D721Med (cell line): ENCODE measurements at regions not wholly inside any gene's neighbourhood (a gene's known extent, or its start where the extent isn't known, plus 50 kb on each side); places are given as distances from the start of the nearest gene placed in this dataset.

Experiments used
- DNase-seq: peaks from one replicate; pipeline ENCODE4 v3.0.0; 2011; ENCODE audit warnings: low spot score; ENCODE audit not compliant: insufficient read length
- FAIRE-seq: peaks from 2 replicates; lab custom pipeline; 2011; peaks lifted over from hg19 to GRCh38; lab: Jason Lieb, UNC
- TF ChIP-seq, protein P1 (sequence below): IDR thresholded peaks from 2 replicates; pipeline ENCODE4 v1.5.1; 2012; ENCODE audit warnings: mild to moderate bottlenecking, control low read depth; ENCODE audit not compliant: insufficient read depth; ENCODE audit errors: missing control alignments

DNA sequence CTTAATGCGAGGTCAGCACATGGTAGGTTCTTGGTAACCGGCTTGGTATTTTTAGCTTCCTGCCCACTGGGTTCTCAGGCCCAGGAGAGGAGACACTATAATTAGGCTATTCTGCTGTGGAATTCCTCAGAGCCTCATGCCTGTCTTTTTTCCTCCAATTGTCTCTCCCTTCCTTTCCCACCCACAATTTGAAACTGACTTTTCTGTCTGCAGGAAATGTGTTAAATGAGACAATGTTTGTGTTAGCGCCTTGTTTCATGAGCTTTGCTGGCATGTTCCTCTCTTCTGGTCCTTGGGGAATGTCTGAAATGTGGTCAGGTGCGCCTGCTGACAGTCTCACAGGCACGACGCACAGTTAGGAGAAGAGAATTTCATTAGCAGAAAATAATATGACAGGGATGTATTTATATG lies 223.6 kb upstream of the CTNNB1 start:
- DNase-seq (no peak), FAIRE-seq (no peak)
- TF ChIP-seq, protein P1, sequence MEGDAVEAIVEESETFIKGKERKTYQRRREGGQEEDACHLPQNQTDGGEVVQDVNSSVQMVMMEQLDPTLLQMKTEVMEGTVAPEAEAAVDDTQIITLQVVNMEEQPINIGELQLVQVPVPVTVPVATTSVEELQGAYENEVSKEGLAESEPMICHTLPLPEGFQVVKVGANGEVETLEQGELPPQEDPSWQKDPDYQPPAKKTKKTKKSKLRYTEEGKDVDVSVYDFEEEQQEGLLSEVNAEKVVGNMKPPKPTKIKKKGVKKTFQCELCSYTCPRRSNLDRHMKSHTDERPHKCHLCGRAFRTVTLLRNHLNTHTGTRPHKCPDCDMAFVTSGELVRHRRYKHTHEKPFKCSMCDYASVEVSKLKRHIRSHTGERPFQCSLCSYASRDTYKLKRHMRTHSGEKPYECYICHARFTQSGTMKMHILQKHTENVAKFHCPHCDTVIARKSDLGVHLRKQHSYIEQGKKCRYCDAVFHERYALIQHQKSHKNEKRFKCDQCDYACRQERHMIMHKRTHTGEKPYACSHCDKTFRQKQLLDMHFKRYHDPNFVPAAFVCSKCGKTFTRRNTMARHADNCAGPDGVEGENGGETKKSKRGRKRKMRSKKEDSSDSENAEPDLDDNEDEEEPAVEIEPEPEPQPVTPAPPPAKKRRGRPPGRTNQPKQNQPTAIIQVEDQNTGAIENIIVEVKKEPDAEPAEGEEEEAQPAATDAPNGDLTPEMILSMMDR, result no peak

DNA sequence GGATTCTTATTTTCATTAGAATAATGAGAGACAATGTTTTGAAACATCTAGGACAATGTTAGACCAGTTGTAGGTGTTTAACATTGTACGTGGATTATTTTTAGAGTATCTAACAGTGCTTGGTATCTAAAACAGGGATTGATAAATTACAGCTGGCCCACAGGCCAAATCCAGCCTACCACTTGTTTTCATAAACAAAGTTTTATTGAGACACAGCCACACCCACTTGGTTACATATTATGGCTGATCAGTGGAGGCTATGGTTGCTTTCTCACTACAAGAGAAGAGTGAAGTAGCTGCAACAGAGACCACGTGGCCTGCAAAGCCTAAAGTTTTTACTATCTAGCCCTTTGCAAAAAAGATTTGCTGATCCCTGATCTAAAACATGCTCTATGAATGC lies 223.1 kb upstream of the CTNNB1 start:
- TF ChIP-seq, protein P1, result no peak
- DNase-seq, result no peak
- no peak for FAIRE-seq

DNA sequence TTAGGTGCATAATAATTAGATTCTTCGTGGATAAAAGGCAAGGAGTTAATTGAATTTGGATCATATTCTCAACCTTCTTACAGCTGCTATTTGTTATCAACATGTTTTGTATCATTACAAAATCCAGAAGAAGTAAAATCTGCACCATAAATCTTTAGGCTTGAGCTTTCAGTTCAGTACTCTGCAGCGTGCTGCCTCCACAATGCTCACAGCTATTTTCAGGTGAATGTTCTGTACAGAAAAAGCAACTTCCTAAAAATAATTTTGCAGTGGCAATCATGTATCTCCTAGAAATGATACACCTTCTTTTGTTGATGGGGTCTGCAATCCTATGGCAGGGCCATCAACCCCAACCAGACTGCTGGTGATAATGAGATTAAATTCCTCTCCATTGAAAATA lies 220.9 kb upstream of the CTNNB1 start:
- TF ChIP-seq, protein P1, result no peak
- FAIRE-seq (no peak), DNase-seq (no peak)

DNA sequence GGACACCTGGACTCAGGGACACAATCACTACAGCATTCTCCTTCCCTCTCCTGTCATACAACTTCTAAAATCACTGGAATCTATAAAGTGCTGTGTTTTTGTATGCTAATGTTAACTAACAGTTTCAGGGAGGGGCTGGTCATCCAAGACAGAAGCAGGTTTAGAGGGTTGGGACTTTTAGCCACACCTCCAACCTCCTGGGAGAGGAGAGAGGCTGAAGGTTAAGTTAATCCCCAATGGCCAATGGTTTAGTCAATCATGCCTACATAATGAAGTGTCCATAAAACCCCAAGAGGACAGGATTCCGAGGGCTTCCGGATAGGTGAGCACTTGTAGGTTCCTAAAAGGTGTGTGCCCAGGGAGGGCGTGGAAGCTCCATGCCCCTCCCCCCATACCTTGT lies 219.3 kb upstream of the CTNNB1 start:
- TF ChIP-seq, protein P1, result no peak
- no peak for DNase-seq
- no peak for FAIRE-seq

DNA sequence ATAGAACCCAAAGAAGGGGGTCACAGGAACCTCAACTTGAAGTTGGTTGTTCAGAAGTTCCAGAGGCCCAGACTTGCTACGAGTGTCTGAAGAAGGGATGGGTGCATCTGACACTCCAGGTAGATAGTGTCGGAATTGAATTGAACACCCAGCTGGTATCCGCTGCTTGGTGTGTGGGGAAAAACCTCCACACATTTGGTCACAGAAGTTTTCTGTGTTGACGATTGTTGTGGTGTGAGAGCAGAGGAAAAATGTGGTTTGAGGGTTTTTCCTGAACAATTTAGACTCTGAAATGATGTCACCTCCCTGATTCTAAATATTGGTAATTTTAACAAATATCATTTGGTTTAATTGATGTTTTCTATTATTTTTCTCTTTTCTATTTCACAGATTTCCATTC lies 218.8 kb upstream of the CTNNB1 start:
- FAIRE-seq (no peak), DNase-seq (no peak)
- TF ChIP-seq, protein P1, result no peak

DNA sequence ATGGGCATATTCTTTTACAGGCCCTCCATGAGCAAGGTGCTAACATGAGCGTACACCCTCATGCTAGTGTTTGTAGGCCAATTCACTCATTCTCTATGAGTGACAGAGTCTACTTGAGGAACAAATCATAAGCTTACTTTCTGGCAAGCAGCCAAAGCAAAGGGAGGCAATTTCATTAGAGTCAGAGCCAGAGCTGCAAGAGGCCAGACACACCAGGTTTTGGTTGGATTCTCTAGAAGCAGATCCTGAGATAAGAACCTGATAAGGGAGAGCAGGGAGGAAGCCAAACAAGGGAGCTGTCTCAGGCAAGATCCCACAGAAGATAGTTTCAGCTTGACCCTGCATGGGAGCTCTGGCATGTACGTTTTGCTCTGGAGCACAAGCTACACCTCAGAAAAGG lies 214.1 kb upstream of the CTNNB1 start:
- FAIRE-seq, result no peak
- DNase-seq, result no peak

DNA sequence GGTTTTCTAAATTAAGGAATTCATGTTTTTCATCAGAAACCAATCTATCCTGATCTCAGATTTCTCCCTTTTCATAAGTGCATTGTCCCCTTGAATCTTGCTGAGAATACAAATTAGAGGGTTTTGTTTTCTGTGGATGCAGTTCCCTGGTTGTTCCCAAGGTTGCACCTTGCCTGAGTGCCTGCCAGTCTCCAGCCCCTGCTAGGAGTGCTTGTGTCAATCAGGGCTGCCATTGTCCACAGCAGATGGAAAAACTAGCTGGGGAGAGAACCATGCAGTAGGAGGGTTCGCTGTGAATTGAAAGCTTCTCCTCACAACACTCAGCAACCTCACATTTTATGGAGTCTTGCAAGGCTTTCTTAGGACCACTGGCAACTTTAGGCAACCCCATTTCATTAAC lies 210.8 kb upstream of the CTNNB1 start:
- DNase-seq (no peak), FAIRE-seq (no peak)
- TF ChIP-seq, protein P1, result no peak

More for the DNA sequence above, 214.1 kb upstream of the CTNNB1 start:
- TF ChIP-seq, protein P1, result no peak
